Sigmoid colon (tissue), 4 donors: ENCODE measurements at regions not wholly inside any gene's neighbourhood (a gene's known extent, or its start where the extent isn't known, plus 50 kb on each side); places are given as distances from the start of the nearest gene placed in this dataset.
A peak's percentile ranks its signal among the peaks of the same experiment; 100 is the strongest.

ENCODE experiments used
- CTCF ChIP-seq, 4 experiments: fragments of 450-650 bp in 3 of 4; fragments of 200-600 bp in 1 of 4; IDR thresholded peaks; one replicate each; pipeline ENCODE4 v1.5.1; 2016 to 2019; ENCODE audit warnings: antibody characterized with exemption in 4 of 4, mild to moderate bottlenecking in 3 of 4, moderate library complexity in 2 of 4
- POLR2A ChIP-seq, 2 donors: fragments of 450-650 bp; IDR thresholded peaks; one replicate each; pipeline ENCODE4 v1.6.1; 2016; ENCODE audit warnings: antibody characterized with exemption in 2 of 2, mild to moderate bottlenecking in 2 of 2, moderate library complexity in 2 of 2
- POLR2AphosphoS5 ChIP-seq, 4 donors: sonication (generic); formaldehyde crosslinking; IDR thresholded peaks; one replicate each; pipeline ENCODE4 v1.6.1; 2017; ENCODE audit warnings: antibody characterized with exemption in 4 of 4

GRCh38 chr20:53878262-53879047 is 191.9 kb downstream of the BCAS1 start:
- TF ChIP-seq CTCF (IDR thresholded peaks at IDR 0.05) = peak in 1 of 4 experiments; percentile 6
- no peak for TF ChIP-seq POLR2A (IDR thresholded peaks at IDR 0.05)
- no peak for TF ChIP-seq POLR2AphosphoS5 (IDR thresholded peaks at IDR 0.05)
